ENCODE measurements at regions not wholly inside any gene's neighbourhood (a gene's known extent, or its start where the extent isn't known, plus 50 kb on each side); places are given as distances from the start of the nearest gene placed in this dataset.

DNA sequence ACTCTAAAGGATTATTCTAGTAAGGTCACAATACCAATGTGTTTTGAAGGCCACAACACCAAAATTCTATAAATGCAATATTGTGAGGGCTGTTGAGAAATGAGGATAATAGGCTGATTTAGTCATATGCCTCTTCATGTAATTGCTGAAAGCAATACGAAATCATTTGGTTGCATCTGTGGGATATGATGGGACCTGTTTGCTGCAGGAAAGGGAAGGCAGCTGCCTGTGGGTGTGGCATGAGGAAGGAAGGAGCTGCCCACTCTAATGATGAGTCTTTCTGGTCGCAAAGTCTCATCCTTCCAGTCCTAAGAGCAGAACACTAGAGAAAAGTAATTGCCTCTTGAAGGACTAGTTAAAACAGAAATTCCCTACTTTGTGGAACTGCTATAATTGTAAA lies 245.3 kb upstream of the ZPLD1 start:
- Histone ChIP-seq H3K9ac (replicated peaks; ENCODE audit: extremely low read depth, insufficient read depth, low read length) (no peak overlapping the region), H3K36me3 (ENCODE audit: control insufficient read depth in 2 of 2, extremely low read depth in 1 of 2, insufficient read depth in 2 of 2, low read length in 2 of 2) (no peaks in the 10 kb centered on the region), H3K4me2 (ENCODE audit: insufficient read depth, low read length) (no peak overlapping the region), H4K20me1 (replicated peaks; ENCODE audit: control insufficient read depth, extremely low read depth, insufficient read depth, low read length) (no peaks in the 10 kb centered on the region), H3K27ac (ENCODE audit: insufficient read depth, low read depth, low read length) (no peak overlapping the region), H3K4me3 (replicated peaks in 1 of 3; ENCODE audit: insufficient read depth in 1 of 3, low read depth in 1 of 3, low read length in 3 of 3) (no peak overlapping the region), H3K27me3 (ENCODE audit: control insufficient read depth in 2 of 2, insufficient read depth in 2 of 2, low read length in 2 of 2) (no peaks in the 10 kb centered on the region), H2AFZ (ENCODE audit: low read depth, low read length) (no peak overlapping the region), H3K79me2 (ENCODE audit: control insufficient read depth, insufficient read depth, low read length) (no peaks in the 10 kb centered on the region), H3K4me1 (ENCODE audit: control insufficient read depth, extremely low read depth, insufficient read depth, low read length) (no peaks in the 10 kb centered on the region), H3K9me1 (replicated peaks; ENCODE audit: control insufficient read depth, extremely low read depth, insufficient read depth, low read length) (no peaks in the 10 kb centered on the region), H3K9me3 (replicated peaks; ENCODE audit: control insufficient read depth, insufficient read depth, low read length) (no peaks in the 10 kb centered on the region)
- TF ChIP-seq FOS (IDR thresholded peaks at IDR 0.05; ENCODE audit: borderline replicate concordance, insufficient read depth, low read length) (no peak), GATA2 (IDR thresholded peaks at IDR 0.05; ENCODE audit: insufficient read depth, insufficient read length, low read depth, low read length) (no peak), POLR2A (IDR thresholded peaks at IDR 0.05; ENCODE audit: low read depth, low read length) (no peak), JUN (IDR thresholded peaks at IDR 0.05; ENCODE audit: borderline replicate concordance, insufficient read depth, insufficient read length, low read depth) (no peak), POLR2AphosphoS5 (IDR thresholded peaks at IDR 0.05; ENCODE audit: insufficient read depth, low read depth, low read length) (no peak), MYC (IDR thresholded peaks at IDR 0.05; ENCODE audit: low read depth, low read length) (no peak), EZH2 (IDR thresholded peaks at IDR 0.05; ENCODE audit: borderline replicate concordance, low read depth, low read length, severe bottlenecking) (no peak)
- TF ChIP-seq, protein P1, sequence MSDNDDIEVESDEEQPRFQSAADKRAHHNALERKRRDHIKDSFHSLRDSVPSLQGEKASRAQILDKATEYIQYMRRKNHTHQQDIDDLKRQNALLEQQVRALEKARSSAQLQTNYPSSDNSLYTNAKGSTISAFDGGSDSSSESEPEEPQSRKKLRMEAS (IDR thresholded peaks at IDR 0.05; ENCODE audit: insufficient read depth, insufficient read length), result no peak
- TF ChIP-seq, protein P2, sequence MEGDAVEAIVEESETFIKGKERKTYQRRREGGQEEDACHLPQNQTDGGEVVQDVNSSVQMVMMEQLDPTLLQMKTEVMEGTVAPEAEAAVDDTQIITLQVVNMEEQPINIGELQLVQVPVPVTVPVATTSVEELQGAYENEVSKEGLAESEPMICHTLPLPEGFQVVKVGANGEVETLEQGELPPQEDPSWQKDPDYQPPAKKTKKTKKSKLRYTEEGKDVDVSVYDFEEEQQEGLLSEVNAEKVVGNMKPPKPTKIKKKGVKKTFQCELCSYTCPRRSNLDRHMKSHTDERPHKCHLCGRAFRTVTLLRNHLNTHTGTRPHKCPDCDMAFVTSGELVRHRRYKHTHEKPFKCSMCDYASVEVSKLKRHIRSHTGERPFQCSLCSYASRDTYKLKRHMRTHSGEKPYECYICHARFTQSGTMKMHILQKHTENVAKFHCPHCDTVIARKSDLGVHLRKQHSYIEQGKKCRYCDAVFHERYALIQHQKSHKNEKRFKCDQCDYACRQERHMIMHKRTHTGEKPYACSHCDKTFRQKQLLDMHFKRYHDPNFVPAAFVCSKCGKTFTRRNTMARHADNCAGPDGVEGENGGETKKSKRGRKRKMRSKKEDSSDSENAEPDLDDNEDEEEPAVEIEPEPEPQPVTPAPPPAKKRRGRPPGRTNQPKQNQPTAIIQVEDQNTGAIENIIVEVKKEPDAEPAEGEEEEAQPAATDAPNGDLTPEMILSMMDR (IDR thresholded peaks at IDR 0.05; ENCODE audit: extremely low read depth in 1 of 2, insufficient read depth in 1 of 2, low read depth in 1 of 2, low read length in 2 of 2), result no peak
- DNase-seq (ENCODE audit: low read depth, low spot score), result no peak
- intact Hi-C loops (cut with micrococcal nuclease), result no loop called here
- dilution Hi-C loops (cut with MboI; ENCODE audit: extremely low pct_ligation_motif_present, low sequenced_read_pairs), result no loop called here
- ChIA-PET POLR2A (no interaction called here), CTCF (interaction anchor here (0.6 to 1.4 kb wide), 2 partner anchors 11 to 30 kb away, joined by 3 to 4 read pairs; no protein-coding TSS in a partner anchor)
- FAIRE-seq, result no peak
- BruUV-seq (replicated peaks), result no TSS peak
